Suprapubic skin (tissue), 4 donors: ENCODE measurements at regions not wholly inside any gene's neighbourhood (a gene's known extent, or its start where the extent isn't known, plus 50 kb on each side); places are given as distances from the start of the nearest gene placed in this dataset.
"Not testable (repeated sequence)": the region's sequence is repeated elsewhere in the genome, so short reads cannot be mapped to it uniquely, and the experiment has no call there.

Experiments
- DNase-seq, 2 donors: peaks; one replicate each; pipeline ENCODE4 v3.0.0-alpha.2; 2019; ENCODE audit warnings: low spot score in 2 of 2
- H3K27ac ChIP-seq: fragments of 200-600 bp; sonication (generic); one replicate; pipeline ENCODE4 v1.5.1; 2019
- H3K27me3 ChIP-seq: fragments of 200-600 bp; sonication (generic); one replicate; pipeline ENCODE4 v1.5.1; 2019
- H3K36me3 ChIP-seq: fragments of 200-600 bp; sonication (generic); one replicate; pipeline ENCODE4 v1.5.1; 2019
- H3K4me1 ChIP-seq: fragments of 200-600 bp; sonication (generic); one replicate; pipeline ENCODE4 v1.5.1; 2019
- H3K4me3 ChIP-seq: fragments of 200-600 bp; sonication (generic); one replicate; pipeline ENCODE4 v1.5.1; 2019; ENCODE audit warnings: mild to moderate bottlenecking
- H3K9me3 ChIP-seq: fragments of 200-600 bp; sonication (generic); one replicate; pipeline ENCODE4 v1.5.1; 2019
- EP300 ChIP-seq: sonication (generic); formaldehyde crosslinking; IDR thresholded peaks from one replicate; pipeline ENCODE4 v1.6.1; 2017; ENCODE audit warnings: antibody characterized with exemption
- POLR2A ChIP-seq, 2 donors: fragments of 450-650 bp; IDR thresholded peaks; one replicate each; pipeline ENCODE4 v1.6.1; 2017; ENCODE audit warnings: antibody characterized with exemption in 2 of 2, mild to moderate bottlenecking in 2 of 2, moderate library complexity in 2 of 2
- POLR2AphosphoS5 ChIP-seq, 3 donors: sonication (generic); formaldehyde crosslinking; IDR thresholded peaks; one replicate each; pipeline ENCODE4 v1.6.1; 2017; ENCODE audit warnings: antibody characterized with exemption in 3 of 3
- WGBS: methylation state at CpG from one replicate; pipeline ENCODE4 v1.1.5; 2018; 5-methylcytosine and 5-hydroxymethylcytosine counted together
- TF ChIP-seq, protein P1 (sequence below), 2 donors: fragments of 200-600 bp in 1 of 2; fragments of 450-650 bp in 1 of 2; sonication (generic) in 1 of 2; IDR thresholded peaks; one replicate each; pipeline ENCODE4 v1.5.1; 2016 to 2019; ENCODE audit warnings: antibody characterized with exemption in 2 of 2, mild to moderate bottlenecking in 1 of 2, moderate library complexity in 1 of 2

DNA sequence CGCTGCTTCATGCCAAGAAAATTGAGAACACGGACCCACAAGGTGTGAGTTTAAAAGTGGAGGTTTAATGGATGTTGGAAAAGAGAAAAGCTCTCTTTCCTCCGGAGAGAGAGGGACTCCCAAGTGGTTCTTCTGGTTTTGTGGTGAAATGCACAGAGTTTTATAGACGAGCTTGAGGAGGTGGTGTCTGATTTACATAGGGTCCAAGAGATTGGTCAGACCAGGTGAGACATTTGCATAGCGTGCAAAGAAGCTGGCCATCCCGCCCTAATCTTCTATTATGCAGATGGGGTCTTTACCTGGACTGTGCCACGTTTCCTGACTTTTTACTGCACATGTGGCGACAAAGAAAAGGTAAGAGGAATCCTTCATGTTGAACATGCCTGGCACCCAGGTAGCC is 236.4 kb upstream of the PCDH9 start:
- Histone ChIP-seq H3K4me1 (no peaks in the 10 kb centered on the region), H3K4me3 (no peak overlapping the region), H3K27me3 (no peaks in the 10 kb centered on the region), H3K27ac (no peak overlapping the region), H3K36me3 (no peaks in the 10 kb centered on the region), H3K9me3 (peaks cover 5% of the 10 kb centered on the region)
- TF ChIP-seq POLR2AphosphoS5 (IDR thresholded peaks at IDR 0.05) (no peak), EP300 (no peak), POLR2A (IDR thresholded peaks at IDR 0.05) (no peak)
- TF ChIP-seq, protein P1, sequence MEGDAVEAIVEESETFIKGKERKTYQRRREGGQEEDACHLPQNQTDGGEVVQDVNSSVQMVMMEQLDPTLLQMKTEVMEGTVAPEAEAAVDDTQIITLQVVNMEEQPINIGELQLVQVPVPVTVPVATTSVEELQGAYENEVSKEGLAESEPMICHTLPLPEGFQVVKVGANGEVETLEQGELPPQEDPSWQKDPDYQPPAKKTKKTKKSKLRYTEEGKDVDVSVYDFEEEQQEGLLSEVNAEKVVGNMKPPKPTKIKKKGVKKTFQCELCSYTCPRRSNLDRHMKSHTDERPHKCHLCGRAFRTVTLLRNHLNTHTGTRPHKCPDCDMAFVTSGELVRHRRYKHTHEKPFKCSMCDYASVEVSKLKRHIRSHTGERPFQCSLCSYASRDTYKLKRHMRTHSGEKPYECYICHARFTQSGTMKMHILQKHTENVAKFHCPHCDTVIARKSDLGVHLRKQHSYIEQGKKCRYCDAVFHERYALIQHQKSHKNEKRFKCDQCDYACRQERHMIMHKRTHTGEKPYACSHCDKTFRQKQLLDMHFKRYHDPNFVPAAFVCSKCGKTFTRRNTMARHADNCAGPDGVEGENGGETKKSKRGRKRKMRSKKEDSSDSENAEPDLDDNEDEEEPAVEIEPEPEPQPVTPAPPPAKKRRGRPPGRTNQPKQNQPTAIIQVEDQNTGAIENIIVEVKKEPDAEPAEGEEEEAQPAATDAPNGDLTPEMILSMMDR (IDR thresholded peaks at IDR 0.05): no peak
- 85% methylated on average over 8 of the region's 8 CpGs for WGBS
- DNase-seq: no peak

- 64% methylated on average over 4 of the region's 4 CpGs for WGBS
- no peak overlapping the region for H3K4me3 ChIP-seq
- no peaks in the 10 kb centered on the region for H3K36me3 ChIP-seq
- no peaks in the 10 kb centered on the region for H3K9me3 ChIP-seq
- H3K27me3 ChIP-seq: no peaks in the 10 kb centered on the region
- no peaks in the 10 kb centered on the region for H3K4me1 ChIP-seq
- no peak for DNase-seq
- TF ChIP-seq EP300 (no peak), POLR2AphosphoS5 (IDR thresholded peaks at IDR 0.05) (no peak)
- TF ChIP-seq, protein P1 (IDR thresholded peaks at IDR 0.05): no peak
- no peak overlapping the region for H3K27ac ChIP-seq
Observed at GRCh38 chr13:67464154-67464553, 234.0 kb upstream of the PCDH9 start.

GRCh38 chr13:67462098-67462497 is 232.0 kb upstream of the PCDH9 start:
- Histone ChIP-seq H3K4me1 (no peaks in the 10 kb centered on the region), H3K36me3 (no peaks in the 10 kb centered on the region), H3K4me3 (no peak overlapping the region), H3K9me3 (no peaks in the 10 kb centered on the region), H3K27ac (no peak overlapping the region), H3K27me3 (no peaks in the 10 kb centered on the region)
- WGBS: 96% methylated on average over 1 of the region's 1 CpG
- no peak for TF ChIP-seq POLR2AphosphoS5 (IDR thresholded peaks at IDR 0.05)
- TF ChIP-seq POLR2A (IDR thresholded peaks at IDR 0.05): no peak
- TF ChIP-seq, protein P1 (IDR thresholded peaks at IDR 0.05): no peak
- TF ChIP-seq EP300: no peak
- DNase-seq: no peak

DNA sequence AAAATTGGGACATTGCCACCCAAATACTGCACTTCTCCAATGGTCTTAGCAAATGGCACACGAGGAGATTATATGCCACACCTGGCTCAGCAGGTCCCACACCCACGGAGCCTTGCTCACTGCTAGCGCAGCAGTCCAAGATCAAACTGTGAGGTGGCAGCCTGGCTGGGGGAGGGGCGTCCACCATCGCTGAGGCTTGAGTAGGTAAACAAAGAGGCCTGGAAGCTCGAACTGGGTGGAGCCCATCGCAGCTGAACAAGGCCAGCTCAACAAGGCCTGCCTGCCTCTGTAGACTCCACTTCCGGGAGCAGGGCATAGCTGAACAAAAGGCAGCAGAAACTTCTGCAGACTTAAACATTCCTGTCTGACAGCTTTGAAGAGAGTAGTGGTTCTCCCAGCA is 222.4 kb upstream of the PCDH9 start:
- H3K27me3 ChIP-seq, H3K27ac ChIP-seq, H3K9me3 ChIP-seq, H3K4me3 ChIP-seq, H3K4me1 ChIP-seq, DNase-seq, H3K36me3 ChIP-seq: not testable (repeated sequence)
- WGBS: 100% methylated on average over 1 of the region's 8 CpGs

DNA sequence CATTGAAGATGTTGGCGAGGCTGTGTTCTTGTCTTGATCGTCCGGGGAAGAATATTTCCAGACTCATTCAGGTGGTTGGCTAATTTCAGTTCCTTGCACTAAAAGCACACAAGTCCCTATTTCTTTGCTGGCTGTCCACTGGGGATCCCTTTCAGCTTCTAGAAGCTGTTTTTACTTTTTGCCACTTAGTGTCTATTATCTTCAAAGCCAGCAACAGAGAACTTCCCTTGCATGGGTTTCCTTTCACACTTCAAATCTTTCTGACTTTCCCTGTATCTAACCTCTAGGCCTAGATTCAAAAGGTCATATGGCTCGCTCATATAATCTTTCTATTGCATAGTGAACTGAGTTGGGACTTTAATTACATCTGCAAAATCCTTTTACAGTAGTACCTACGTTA is 215.3 kb upstream of the PCDH9 start:
- no peaks in the 10 kb centered on the region for H3K27me3 ChIP-seq
- no peaks in the 10 kb centered on the region for H3K36me3 ChIP-seq
- no peaks in the 10 kb centered on the region for H3K4me1 ChIP-seq
- H3K9me3 ChIP-seq: no peaks in the 10 kb centered on the region
- 87% methylated on average over 5 of the region's 5 CpGs for WGBS
- H3K4me3 ChIP-seq: no peak overlapping the region
- DNase-seq: no peak
- TF ChIP-seq EP300 (no peak), POLR2AphosphoS5 (IDR thresholded peaks at IDR 0.05) (no peak), POLR2A (IDR thresholded peaks at IDR 0.05) (no peak)
- TF ChIP-seq, protein P1 (IDR thresholded peaks at IDR 0.05): no peak
- H3K27ac ChIP-seq: no peak overlapping the region

DNA sequence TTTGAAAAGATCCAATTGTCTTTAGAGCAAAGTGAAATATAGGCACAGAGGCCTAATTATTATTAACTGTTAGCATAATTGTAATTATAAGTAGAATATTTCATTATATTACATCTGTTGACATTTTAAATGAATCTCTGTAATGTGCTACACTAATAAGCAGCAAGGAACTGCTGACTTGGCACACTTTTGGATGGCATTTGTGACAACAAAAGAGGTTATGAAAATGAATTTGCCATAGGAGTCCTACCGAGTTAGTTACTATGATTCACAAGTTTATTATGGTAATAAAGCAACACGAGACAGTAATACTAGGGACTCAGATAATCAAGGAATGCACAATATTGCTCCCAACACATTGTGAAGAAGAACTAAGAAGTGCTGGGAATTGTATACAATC is 213.8 kb upstream of the PCDH9 start:
- Histone ChIP-seq H3K36me3 (no peaks in the 10 kb centered on the region), H3K27ac (no peak overlapping the region), H3K4me1 (no peaks in the 10 kb centered on the region), H3K9me3 (no peaks in the 10 kb centered on the region), H3K4me3 (no peak overlapping the region), H3K27me3 (no peaks in the 10 kb centered on the region)
- no peak for DNase-seq
- TF ChIP-seq POLR2A (IDR thresholded peaks at IDR 0.05) (no peak), POLR2AphosphoS5 (IDR thresholded peaks at IDR 0.05) (no peak), EP300 (no peak)
- TF ChIP-seq, protein P1 (IDR thresholded peaks at IDR 0.05): no peak
- 75% methylated on average over 2 of the region's 2 CpGs for WGBS
